Hepatocyte (in vitro differentiated cells): ENCODE measurements at regions not wholly inside any gene's neighbourhood (a gene's known extent, or its start where the extent isn't known, plus 50 kb on each side); places are given as distances from the start of the nearest gene placed in this dataset.

Source experiments
- CTCF ChIP-seq: fragments of 200-600 bp; sonication (generic); IDR thresholded peaks from 2 replicates; pipeline ENCODE4 v1.5.1; 2016; ENCODE audit warnings: antibody characterized with exemption, mild to moderate bottlenecking; ENCODE audit not compliant: poor library complexity
- EZH2 ChIP-seq: fragments of 200-600 bp; sonication (generic); IDR thresholded peaks from 2 replicates; pipeline ENCODE4 v1.6.1; 2016; ENCODE audit warnings: antibody characterized with exemption, mild to moderate bottlenecking, borderline replicate concordance

GRCh38 chr3:139803294-139803693 is 125.5 kb upstream of the NMNAT3 start:
- TF ChIP-seq EZH2 (no peak), CTCF (no peak)
